Activated CD4-positive, alpha-beta T cell treated with anti-CD3 and anti-CD28 coated beads, Interleukin-2, amount 50 U/mL, for 16 hours (primary cell): ENCODE measurements at regions not wholly inside any gene's neighbourhood (a gene's known extent, or its start where the extent isn't known, plus 50 kb on each side); places are given as distances from the start of the nearest gene placed in this dataset.

Source experiments
- DNase-seq: peaks from one replicate; pipeline ENCODE4 v3.0.0-alpha.2; 2020

- no peak for DNase-seq
Observed at GRCh38 chr1:79113836-79114235, 107.3 kb upstream of the ADGRL4 start.

- DNase-seq = no peak
Observed at GRCh38 chr1:79110749-79111148, 104.2 kb upstream of the ADGRL4 start.

- no peak for DNase-seq
Observed at GRCh38 chr1:79109445-79109844, 102.9 kb upstream of the ADGRL4 start.

- DNase-seq = no peak
Observed at GRCh38 chr1:79105500-79105899, 99.0 kb upstream of the ADGRL4 start.

- no peak for DNase-seq
Observed at GRCh38 chr1:79104617-79105016, 98.1 kb upstream of the ADGRL4 start.

- no peak for DNase-seq
Observed at GRCh38 chr1:79100385-79100784, 93.9 kb upstream of the ADGRL4 start.

- no peak for DNase-seq
Observed at GRCh38 chr1:79090985-79091384, 84.5 kb upstream of the ADGRL4 start.

- DNase-seq = no peak
Observed at GRCh38 chr1:79089946-79090345, 83.4 kb upstream of the ADGRL4 start.

GRCh38 chr1:79082233-79082632, 75.7 kb upstream of the ADGRL4 start:
- no peak for DNase-seq

GRCh38 chr1:79079770-79080169, 73.2 kb upstream of the ADGRL4 start:
- DNase-seq = no peak

GRCh38 chr1:79074975-79075374, 68.4 kb upstream of the ADGRL4 start:
- no peak for DNase-seq

GRCh38 chr1:79069828-79070227, 63.3 kb upstream of the ADGRL4 start:
- no peak for DNase-seq

- DNase-seq = no peak
Observed at GRCh38 chr1:79059341-79059740, 52.8 kb upstream of the ADGRL4 start.
